HepG2 (cell line): ENCODE measurements at regions not wholly inside any gene's neighbourhood (a gene's known extent, or its start where the extent isn't known, plus 50 kb on each side); places are given as distances from the start of the nearest gene placed in this dataset.
A peak's percentile ranks its signal among the peaks of the same experiment; 100 is the strongest.

Source experiments
- CCDC6 ChIP-seq: sonication (generic); formaldehyde crosslinking; IDR thresholded peaks from 2 replicates; pipeline ENCODE4 v1.8.1; 2022; ENCODE audit warnings: mild to moderate bottlenecking, missing genetic modification reagents, moderate library complexity
- FIP1L1 ChIP-seq: fragments of 200-400 bp; formaldehyde crosslinking; IDR thresholded peaks from 2 replicates; pipeline ENCODE4 v1.6.1; 2018; ENCODE audit warnings: low read depth, mild to moderate bottlenecking, low read length, moderate library complexity, borderline replicate concordance; ENCODE audit not compliant: insufficient read depth
- HNRNPH1 ChIP-seq: fragments of 200-400 bp; formaldehyde crosslinking; optimal IDR thresholded peaks from 2 replicates; pipeline ENCODE3; 2017; ENCODE audit warnings: mild to moderate bottlenecking, low read depth, low read length
- KLF15 ChIP-seq: sonication (generic); formaldehyde crosslinking; IDR thresholded peaks from 2 replicates; pipeline ENCODE4 v1.8.1; 2023; ENCODE audit warnings: borderline replicate concordance, mild to moderate bottlenecking, inconsistent platforms, missing genetic modification reagents, mixed read lengths
- PAXIP1 ChIP-seq: sonication (generic); formaldehyde crosslinking; conservative IDR thresholded peaks from 2 replicates; pipeline ENCODE4 v1.4.0; 2020; ENCODE audit warnings: mild to moderate bottlenecking, missing genetic modification reagents, moderate library complexity
- PHF20 ChIP-seq: sonication (generic); formaldehyde crosslinking; IDR thresholded peaks from 2 replicates; pipeline ENCODE4 v1.5.0; 2020; ENCODE audit warnings: mild to moderate bottlenecking, missing genetic modification reagents
- RARG ChIP-seq: sonication (generic); formaldehyde crosslinking; IDR thresholded peaks from 2 replicates; pipeline ENCODE4 v1.4.0; 2020; ENCODE audit warnings: low read depth, mild to moderate bottlenecking, missing genetic modification reagents
- RORA ChIP-seq: sonication (generic); formaldehyde crosslinking; IDR thresholded peaks from 2 replicates; pipeline ENCODE4 v1.5.0; 2020; ENCODE audit warnings: mild to moderate bottlenecking, missing genetic modification reagents, moderate library complexity
- SALL2 ChIP-seq: sonication (generic); formaldehyde crosslinking; IDR thresholded peaks from 2 replicates; pipeline ENCODE4 v1.8.1; 2023; ENCODE audit warnings: mild to moderate bottlenecking, missing genetic modification reagents, inconsistent platforms
- SRSF1 ChIP-seq: fragments of 200-400 bp; formaldehyde crosslinking; optimal IDR thresholded peaks from 2 replicates; pipeline ENCODE3; 2017; ENCODE audit warnings: mild to moderate bottlenecking, low read depth, low read length, moderate library complexity
- TAF15 ChIP-seq: fragments of 200-400 bp; formaldehyde crosslinking; IDR thresholded peaks from one replicate; pipeline ENCODE4 v1.6.1; 2018; ENCODE audit warnings: mild to moderate bottlenecking, low read depth, low read length; ENCODE audit not compliant: poor library complexity, severe bottlenecking
- TRAFD1 ChIP-seq: sonication (generic); formaldehyde crosslinking; IDR thresholded peaks from 2 replicates; pipeline ENCODE4 v1.5.1; 2020; ENCODE audit warnings: missing genetic modification reagents, mild to moderate bottlenecking, borderline replicate concordance
- TRIM24 ChIP-seq: sonication (generic); formaldehyde crosslinking; IDR thresholded peaks from 2 replicates; pipeline ENCODE4 v1.8.0; 2022; ENCODE audit warnings: mild to moderate bottlenecking, missing genetic modification reagents
- U2AF1 ChIP-seq: fragments of 200-400 bp; formaldehyde crosslinking; optimal IDR thresholded peaks from 2 replicates; pipeline ENCODE3; 2017; ENCODE audit warnings: mild to moderate bottlenecking, low read depth, low read length
- ZBTB21 ChIP-seq: sonication (generic); formaldehyde crosslinking; IDR thresholded peaks from 2 replicates; pipeline ENCODE4 v1.4.0; 2020; ENCODE audit warnings: missing genetic modification reagents
- ZBTB42 ChIP-seq: sonication (generic); formaldehyde crosslinking; IDR thresholded peaks from 2 replicates; pipeline ENCODE4 v1.5.0; 2020; ENCODE audit warnings: mild to moderate bottlenecking, missing genetic modification reagents
- ZMYM3 ChIP-seq: sonication (generic); formaldehyde crosslinking; IDR thresholded peaks from 2 replicates; pipeline ENCODE4 v1.5.1; 2020; ENCODE audit warnings: mild to moderate bottlenecking, missing genetic modification reagents
- ZNF513 ChIP-seq: sonication (generic); formaldehyde crosslinking; conservative IDR thresholded peaks from 2 replicates; pipeline ENCODE4 v1.5.0; 2020; ENCODE audit warnings: missing genetic modification reagents
- ZNF547 ChIP-seq: sonication (generic); formaldehyde crosslinking; IDR thresholded peaks from 2 replicates; pipeline ENCODE4 v1.5.1; 2020; ENCODE audit warnings: mild to moderate bottlenecking, missing genetic modification reagents
- ZSCAN20 ChIP-seq: sonication (generic); formaldehyde crosslinking; IDR thresholded peaks from 2 replicates; pipeline ENCODE4 v1.4.0; 2020; ENCODE audit warnings: missing genetic modification reagents, mild to moderate bottlenecking, borderline replicate concordance
- ZSCAN5A ChIP-seq: sonication (generic); formaldehyde crosslinking; IDR thresholded peaks from 2 replicates; pipeline ENCODE4 v1.8.0; 2022; ENCODE audit warnings: mild to moderate bottlenecking, missing genetic modification reagents, borderline replicate concordance

GRCh38 chr12:46493834-46494181 is 121.2 kb upstream of the SLC38A2 start (continued):
- TF ChIP-seq HNRNPH1 = no peak
- TF ChIP-seq ZNF513 (CRISPR knock-in tag) = no peak
- TF ChIP-seq TRIM24 (CRISPR knock-in tag) = no peak
- no peak for TF ChIP-seq TAF15
- TF ChIP-seq RORA (CRISPR knock-in tag) = no peak
- no peak for TF ChIP-seq ZBTB21 (CRISPR knock-in tag)
- no peak for TF ChIP-seq FIP1L1
- TF ChIP-seq ZSCAN20 (CRISPR knock-in tag) = no peak
- TF ChIP-seq SALL2 = no peak
- peak; percentile 81 for TF ChIP-seq PAXIP1 (CRISPR knock-in tag)
- TF ChIP-seq TRAFD1 (CRISPR knock-in tag) = no peak
- no peak; the same call in 1 of the 2 replicates for TF ChIP-seq ZSCAN5A (CRISPR knock-in tag)
- TF ChIP-seq KLF15 (CRISPR knock-in tag) = no peak
- no peak for TF ChIP-seq U2AF1
- TF ChIP-seq PHF20 (CRISPR knock-in tag) = no peak
- no peak for TF ChIP-seq ZMYM3 (CRISPR knock-in tag)
- no peak for TF ChIP-seq SRSF1
- no peak for TF ChIP-seq RARG (CRISPR knock-in tag)
- no peak for TF ChIP-seq ZBTB42 (CRISPR knock-in tag)
- TF ChIP-seq CCDC6 (CRISPR knock-in tag) = no peak
- no peak for TF ChIP-seq ZNF547 (CRISPR knock-in tag)
